K562 (cell line): ENCODE measurements at regions not wholly inside any gene's neighbourhood (a gene's known extent, or its start where the extent isn't known, plus 50 kb on each side); places are given as distances from the start of the nearest gene placed in this dataset.

Experiments
- ADNP ChIP-seq: fragments of 200-800 bp; sonication (Bioruptor generic); IDR thresholded peaks from 2 replicates; pipeline ENCODE4 v1.6.1; 2016; ENCODE audit warnings: missing genetic modification characterization, missing compliant biosample characterization
- FOXM1 ChIP-seq, 2 experiments: fragments of 450-650 bp in 1 of 2; sonication (generic) in 1 of 2; formaldehyde crosslinking in 1 of 2; IDR thresholded peaks; 2 replicates each; pipeline versions ENCODE4 v1.6.1 to v1.9.0; 2017 to 2022; ENCODE audit warnings: low read depth in 2 of 2, mild to moderate bottlenecking in 2 of 2, missing genetic modification reagents in 1 of 2, moderate library complexity in 1 of 2
- HOXB6 ChIP-seq: fragments of 250-450 bp; sonication (Bioruptor Pico); IDR thresholded peaks from 2 replicates; pipeline ENCODE4 v1.5.1; 2022; ENCODE audit warnings: mild to moderate bottlenecking, borderline replicate concordance
- OTX1 ChIP-seq: fragments of 450-650 bp; formaldehyde crosslinking; IDR thresholded peaks from 2 replicates; pipeline ENCODE4 v1.4.0; 2022; ENCODE audit warnings: mild to moderate bottlenecking
- TAF1 ChIP-seq: IDR thresholded peaks from 2 replicates; pipeline ENCODE4 v1.6.1; 2011; ENCODE audit warnings: mild to moderate bottlenecking, low read length, moderate library complexity; ENCODE audit not compliant: insufficient read depth, control insufficient read depth, severe bottlenecking; ENCODE audit errors: extremely low read depth
- ZNF644 ChIP-seq: fragments of 200-800 bp; sonication (Bioruptor generic); IDR thresholded peaks from 2 replicates; pipeline ENCODE4 v1.6.1; 2016; ENCODE audit warnings: low read depth, missing genetic modification characterization, missing compliant biosample characterization
- ZNF785 ChIP-seq: fragments of 250-450 bp; sonication (Bioruptor Pico); IDR thresholded peaks from 2 replicates; pipeline ENCODE4 v1.4.0; 2020; ENCODE audit warnings: mild to moderate bottlenecking
- TF ChIP-seq, protein P1 (sequence below): fragments of 450-650 bp; IDR thresholded peaks from 2 replicates; pipeline ENCODE4 v1.6.1; 2017; ENCODE audit warnings: mild to moderate bottlenecking, moderate library complexity
- TF ChIP-seq, protein P2 (sequence below): sonication (generic); formaldehyde crosslinking; IDR thresholded peaks from 2 replicates; pipeline ENCODE4 v1.5.0; 2020; ENCODE audit warnings: missing genetic modification reagents

DNA sequence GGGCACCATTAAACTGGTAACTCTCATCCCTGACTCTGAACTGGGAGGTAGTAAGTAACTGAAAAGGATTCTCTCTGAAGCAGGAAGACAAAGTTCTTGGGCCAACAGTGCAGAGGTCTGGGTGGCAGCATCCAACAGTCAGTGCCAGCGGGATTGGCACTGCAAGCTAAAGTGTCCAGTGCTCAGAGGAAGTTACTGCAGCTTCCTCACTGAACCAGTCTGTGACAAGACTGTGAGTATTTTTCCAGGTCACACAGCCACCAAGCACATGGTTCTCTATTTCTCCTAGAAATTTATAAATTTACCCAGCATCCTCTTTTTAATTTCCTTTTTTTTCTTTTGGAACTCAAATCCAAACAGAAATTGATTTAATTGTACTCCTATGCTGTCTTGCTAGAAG lies 81.6 kb upstream of the FAR2 start:
- TF ChIP-seq ZNF644 (tag): no peak
- no peak for TF ChIP-seq ZNF785 (CRISPR knock-in tag)
- no peak for TF ChIP-seq FOXM1 (IDR thresholded peaks at IDR 0.05; ENCODE audit: low read depth)
- TF ChIP-seq FOXM1 (CRISPR knock-in tag; IDR thresholded peaks at IDR 0.05; ENCODE audit: low read depth): no peak
- TF ChIP-seq TAF1: no peak
- TF ChIP-seq OTX1 (CRISPR knock-in tag): no peak
- TF ChIP-seq, protein P1, sequence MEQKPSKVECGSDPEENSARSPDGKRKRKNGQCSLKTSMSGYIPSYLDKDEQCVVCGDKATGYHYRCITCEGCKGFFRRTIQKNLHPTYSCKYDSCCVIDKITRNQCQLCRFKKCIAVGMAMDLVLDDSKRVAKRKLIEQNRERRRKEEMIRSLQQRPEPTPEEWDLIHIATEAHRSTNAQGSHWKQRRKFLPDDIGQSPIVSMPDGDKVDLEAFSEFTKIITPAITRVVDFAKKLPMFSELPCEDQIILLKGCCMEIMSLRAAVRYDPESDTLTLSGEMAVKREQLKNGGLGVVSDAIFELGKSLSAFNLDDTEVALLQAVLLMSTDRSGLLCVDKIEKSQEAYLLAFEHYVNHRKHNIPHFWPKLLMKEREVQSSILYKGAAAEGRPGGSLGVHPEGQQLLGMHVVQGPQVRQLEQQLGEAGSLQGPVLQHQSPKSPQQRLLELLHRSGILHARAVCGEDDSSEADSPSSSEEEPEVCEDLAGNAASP: no peak
- no peak for TF ChIP-seq ADNP (tag)
- TF ChIP-seq, protein P2, sequence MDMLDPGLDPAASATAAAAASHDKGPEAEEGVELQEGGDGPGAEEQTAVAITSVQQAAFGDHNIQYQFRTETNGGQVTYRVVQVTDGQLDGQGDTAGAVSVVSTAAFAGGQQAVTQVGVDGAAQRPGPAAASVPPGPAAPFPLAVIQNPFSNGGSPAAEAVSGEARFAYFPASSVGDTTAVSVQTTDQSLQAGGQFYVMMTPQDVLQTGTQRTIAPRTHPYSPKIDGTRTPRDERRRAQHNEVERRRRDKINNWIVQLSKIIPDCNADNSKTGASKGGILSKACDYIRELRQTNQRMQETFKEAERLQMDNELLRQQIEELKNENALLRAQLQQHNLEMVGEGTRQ (CRISPR knock-in tag): no peak
- TF ChIP-seq HOXB6 (CRISPR knock-in tag): no peak
